Esophagus muscularis mucosa (tissue), 4 donors: ENCODE measurements at regions not wholly inside any gene's neighbourhood (a gene's known extent, or its start where the extent isn't known, plus 50 kb on each side); places are given as distances from the start of the nearest gene placed in this dataset.

Source experiments
- DNase-seq: peaks from one replicate; pipeline ENCODE4 v3.0.0-alpha.2; 2017; ENCODE audit errors: extremely low spot score
- H3K27ac ChIP-seq, 4 donors: fragments of 200-600 bp; sonication (generic); replicated peaks in 1 of 4; 1 replicate in 3 of 4; 2 replicates in 1 of 4; pipeline ENCODE4 v1.5.1; 2016 to 2019; ENCODE audit warnings: mild to moderate bottlenecking in 1 of 4
- H3K27me3 ChIP-seq, 4 donors: fragments of 200-600 bp; sonication (generic); one replicate each; pipeline versions ENCODE4 v1.5.1 to v1.6.0; 2016 to 2019
- H3K36me3 ChIP-seq, 4 donors: fragments of 200-600 bp; sonication (generic); one replicate each; pipeline ENCODE4 v1.5.1; 2016 to 2019
- H3K4me1 ChIP-seq, 4 donors: fragments of 200-600 bp; sonication (generic); one replicate each; pipeline ENCODE4 v1.5.1; 2016 to 2019
- H3K4me3 ChIP-seq, 4 donors: fragments of 200-600 bp; sonication (generic); 1 replicate in 2 of 4; 2 replicates in 2 of 4; pipeline ENCODE4 v1.5.1; 2016 to 2019; ENCODE audit warnings: mild to moderate bottlenecking in 4 of 4, moderate library complexity in 1 of 4
- H3K9me3 ChIP-seq, 4 donors: fragments of 200-600 bp; sonication (generic); 1 replicate in 3 of 4; 2 replicates in 1 of 4; pipeline ENCODE4 v1.5.1; 2016 to 2019
- CTCF ChIP-seq, 3 experiments: fragments of 200-600 bp in 2 of 3; fragments of 450-650 bp in 1 of 3; sonication (generic) in 2 of 3; IDR thresholded peaks; one replicate each; pipeline ENCODE4 v1.5.1; 2017 to 2019; ENCODE audit warnings: antibody characterized with exemption in 3 of 3, mild to moderate bottlenecking in 2 of 3, moderate library complexity in 1 of 3
- EP300 ChIP-seq: sonication (generic); formaldehyde crosslinking; IDR thresholded peaks from one replicate; pipeline ENCODE4 v1.6.1; 2017; ENCODE audit warnings: antibody characterized with exemption
- POLR2A ChIP-seq: fragments of 450-650 bp; IDR thresholded peaks from one replicate; pipeline ENCODE4 v1.6.1; 2017; ENCODE audit warnings: antibody characterized with exemption, moderate library complexity, mild to moderate bottlenecking, low read depth
- POLR2AphosphoS5 ChIP-seq, 2 donors: sonication (generic); formaldehyde crosslinking; IDR thresholded peaks; one replicate each; pipeline ENCODE4 v1.6.1; 2017; ENCODE audit warnings: antibody characterized with exemption in 2 of 2
- WGBS: methylation state at CpG from one replicate; pipeline ENCODE4 v1.1.5; 2018; 5-methylcytosine and 5-hydroxymethylcytosine counted together
- intact Hi-C: fragments of 100-400 bp; cut with DNase I; formaldehyde crosslinking; loops from one replicate; pipeline ENCODE4 v1.15.1; 2023

DNA sequence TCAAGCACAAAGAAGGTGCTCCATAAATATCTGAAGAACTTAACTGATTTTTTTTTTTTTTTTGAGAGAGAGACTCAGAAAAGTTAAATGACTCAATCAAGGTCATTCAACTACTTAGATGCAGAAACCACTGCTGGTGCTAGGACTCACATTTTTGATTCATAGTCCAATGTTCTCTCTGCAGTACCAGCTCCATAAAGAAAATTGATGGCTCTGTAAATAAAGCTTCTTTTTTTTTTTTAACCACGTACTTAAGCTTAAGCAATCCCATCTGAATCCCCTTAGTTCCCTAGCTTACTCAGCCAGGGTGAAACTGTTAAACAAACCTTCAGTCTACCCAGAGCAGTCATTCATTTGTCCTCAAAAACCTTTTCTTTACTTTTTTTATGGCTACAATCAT lies 657.0 kb upstream of the WWC1 start:
- TF ChIP-seq EP300 (no peak), CTCF (IDR thresholded peaks at IDR 0.05) (no peak), POLR2AphosphoS5 (IDR thresholded peaks at IDR 0.05) (no peak), POLR2A (no peak)
- Histone ChIP-seq H3K4me3 (no peak overlapping the region), H3K4me1 (no peaks in the 10 kb centered on the region), H3K36me3 (no peaks in the 10 kb centered on the region), H3K9me3 (no peaks in the 10 kb centered on the region), H3K27ac (no peak overlapping the region), H3K27me3 (no peaks in the 10 kb centered on the region)
- intact Hi-C loops = no loop called here
- 52% methylated on average over 1 of the region's 1 CpG for WGBS
- DNase-seq = no peak

GRCh38 chr5:167638816-167639215 lies 652.6 kb upstream of the WWC1 start:
- no peak for TF ChIP-seq EP300
- TF ChIP-seq POLR2A = no peak
- no peak for TF ChIP-seq CTCF (IDR thresholded peaks at IDR 0.05)
- TF ChIP-seq POLR2AphosphoS5 (IDR thresholded peaks at IDR 0.05) = no peak
- Histone ChIP-seq H3K9me3 (no peaks in the 10 kb centered on the region), H3K4me3 (no peak overlapping the region), H3K27me3 (no peaks in the 10 kb centered on the region), H3K36me3 (no peaks in the 10 kb centered on the region), H3K4me1 (no peaks in the 10 kb centered on the region), H3K27ac (no peak overlapping the region)
- WGBS = 66% methylated on average over 2 of the region's 2 CpGs
- intact Hi-C loops = no loop called here
- DNase-seq = no peak

DNA sequence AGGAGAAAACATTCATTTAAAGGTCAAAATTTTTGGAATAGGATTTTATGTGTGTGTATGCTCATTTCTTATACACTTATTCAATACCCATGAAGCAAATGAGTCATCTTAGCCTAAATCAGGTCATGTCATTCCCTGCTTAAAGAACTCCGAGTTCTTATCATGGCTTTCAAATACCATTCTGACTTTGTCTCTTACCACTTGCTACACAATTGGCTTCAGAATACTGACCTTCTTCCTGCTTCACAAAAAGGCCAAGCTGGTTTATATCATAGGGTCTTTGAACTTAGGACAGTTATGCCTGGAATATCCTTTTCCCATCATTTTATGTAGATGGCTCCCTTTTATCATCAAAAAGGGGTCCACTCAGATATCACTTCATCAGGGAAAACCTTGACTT lies 652.2 kb upstream of the WWC1 start:
- H3K27ac ChIP-seq = no peak overlapping the region
- H3K4me1 ChIP-seq = no peaks in the 10 kb centered on the region
- no peaks in the 10 kb centered on the region for H3K9me3 ChIP-seq
- no peaks in the 10 kb centered on the region for H3K27me3 ChIP-seq
- intact Hi-C loops = no loop called here
- no peaks in the 10 kb centered on the region for H3K36me3 ChIP-seq
- WGBS = 33% methylated on average over 1 of the region's 1 CpG
- no peak overlapping the region for H3K4me3 ChIP-seq
- DNase-seq = no peak
- TF ChIP-seq POLR2AphosphoS5 (IDR thresholded peaks at IDR 0.05) = no peak
- TF ChIP-seq POLR2A = no peak
- no peak for TF ChIP-seq EP300
- no peak for TF ChIP-seq CTCF (IDR thresholded peaks at IDR 0.05)

GRCh38 chr5:167639766-167640165 lies 651.7 kb upstream of the WWC1 start:
- H3K36me3 ChIP-seq = no peaks in the 10 kb centered on the region
- no peak for DNase-seq
- no peaks in the 10 kb centered on the region for H3K27me3 ChIP-seq
- H3K9me3 ChIP-seq = no peaks in the 10 kb centered on the region
- intact Hi-C loops = no loop called here
- H3K27ac ChIP-seq = no peak overlapping the region
- TF ChIP-seq CTCF (IDR thresholded peaks at IDR 0.05) (no peak), EP300 (no peak), POLR2AphosphoS5 (IDR thresholded peaks at IDR 0.05) (no peak), POLR2A (no peak)
- H3K4me3 ChIP-seq = no peak overlapping the region
- no peaks in the 10 kb centered on the region for H3K4me1 ChIP-seq

- Histone ChIP-seq H3K4me3 (no peak overlapping the region), H3K36me3 (no peaks in the 10 kb centered on the region), H3K27me3 (no peaks in the 10 kb centered on the region), H3K9me3 (no peaks in the 10 kb centered on the region), H3K4me1 (no peaks in the 10 kb centered on the region), H3K27ac (no peak overlapping the region)
- intact Hi-C loops = no loop called here
- WGBS = 100% methylated on average over 1 of the region's 1 CpG
- no peak for DNase-seq
- TF ChIP-seq CTCF (IDR thresholded peaks at IDR 0.05) (no peak), POLR2AphosphoS5 (IDR thresholded peaks at IDR 0.05) (no peak), EP300 (no peak), POLR2A (no peak)
Measured at GRCh38 chr5:167642181-167642580, 649.3 kb upstream of the WWC1 start.
